Keratinocyte (primary cell): ENCODE measurements at regions not wholly inside any gene's neighbourhood (a gene's known extent, or its start where the extent isn't known, plus 50 kb on each side); places are given as distances from the start of the nearest gene placed in this dataset.

Experiments used
- DNase-seq: peaks from one replicate; pipeline ENCODE4 v3.0.0-alpha.2; 2011; ENCODE audit warnings: low read depth, missing footprints, low spot score
- FAIRE-seq: peaks from 2 replicates; lab custom pipeline; 2011; peaks lifted over from hg19 to GRCh38; lab: Jason Lieb, UNC
- H2AFZ ChIP-seq: 2 replicates; pipeline ENCODE4 v1.6.0; 2012; ENCODE audit warnings: low read length, control low read depth, inconsistent platforms; ENCODE audit not compliant: control insufficient read depth
- H3K27ac ChIP-seq: 2 replicates; pipeline ENCODE4 v1.5.1; 2011; ENCODE audit warnings: low read length; ENCODE audit not compliant: control insufficient read depth, insufficient read depth
- H3K27me3 ChIP-seq: 3 replicates; pipeline ENCODE4 v1.6.0; 2011; ENCODE audit warnings: low read length; ENCODE audit not compliant: control insufficient read depth, insufficient read depth; ENCODE audit errors: extremely low read depth
- H3K36me3 ChIP-seq, 2 experiments: 2 replicates in 1 of 2; 3 replicates in 1 of 2; pipeline ENCODE4 v1.5.1; 2011; ENCODE audit warnings: low read length in 2 of 2, mild to moderate bottlenecking in 1 of 2; ENCODE audit not compliant: control insufficient read depth in 2 of 2, insufficient read depth in 2 of 2; ENCODE audit errors: extremely low read depth in 1 of 2
- H3K4me1 ChIP-seq: 3 replicates; pipeline ENCODE4 v1.5.1; 2011; ENCODE audit warnings: low read length; ENCODE audit not compliant: control insufficient read depth, insufficient read depth; ENCODE audit errors: extremely low read depth
- H3K4me2 ChIP-seq: 3 replicates; pipeline ENCODE4 v1.6.0; 2011; ENCODE audit warnings: low read depth, low read length; ENCODE audit not compliant: control insufficient read depth, insufficient read depth; ENCODE audit errors: extremely low read depth
- H3K4me3 ChIP-seq, 3 experiments: fragments of 200-600 bp in 1 of 3; sonication (generic) in 1 of 3; 2 replicates in 2 of 3; 3 replicates in 1 of 3; pipeline ENCODE4 v1.5.1; 2011 to 2016; ENCODE audit warnings: low read length in 3 of 3, mild to moderate bottlenecking in 3 of 3, control low read depth in 2 of 3, inconsistent platforms in 1 of 3, low read depth in 1 of 3, mixed read lengths in 1 of 3, mixed run types in 1 of 3, moderate library complexity in 1 of 3; ENCODE audit not compliant: control insufficient read depth in 2 of 3, insufficient read depth in 2 of 3; ENCODE audit errors: extremely low read depth in 1 of 3
- H3K79me2 ChIP-seq: 2 replicates; pipeline ENCODE4 v1.6.0; 2012; ENCODE audit warnings: low read length; ENCODE audit not compliant: control insufficient read depth, insufficient read depth
- H3K9ac ChIP-seq: 3 replicates; pipeline ENCODE4 v1.6.0; 2011; ENCODE audit warnings: low read length; ENCODE audit not compliant: control insufficient read depth, insufficient read depth; ENCODE audit errors: extremely low read depth
- H3K9me1 ChIP-seq: 3 replicates; pipeline ENCODE4 v1.6.0; 2011; ENCODE audit warnings: low read length; ENCODE audit not compliant: control insufficient read depth, insufficient read depth; ENCODE audit errors: extremely low read depth
- H3K9me3 ChIP-seq: 2 replicates; pipeline ENCODE4 v1.5.1; 2012; ENCODE audit warnings: low read depth, low read length; ENCODE audit not compliant: control insufficient read depth
- H4K20me1 ChIP-seq: 3 replicates; pipeline ENCODE4 v1.6.0; 2011; ENCODE audit warnings: low read length; ENCODE audit not compliant: control insufficient read depth, insufficient read depth; ENCODE audit errors: extremely low read depth
- EZH2 ChIP-seq: IDR thresholded peaks from one replicate; pipeline ENCODE4 v1.6.1; 2012; ENCODE audit warnings: inconsistent platforms, mild to moderate bottlenecking, low read length, moderate library complexity
- dilution Hi-C: fragments of 300-500 bp; cut with MboI; formaldehyde crosslinking; loops from one replicate; pipeline ENCODE4 v1.7.0; 2020; ENCODE audit warnings: low sequenced_read_pairs; ENCODE audit not compliant: extremely low pct_ligation_motif_present
- TF ChIP-seq, protein P1 (sequence below), 3 experiments: IDR thresholded peaks in 1 of 3; conservative IDR thresholded peaks in 1 of 3; optimal IDR thresholded peaks in 1 of 3; 2 replicates in 2 of 3; 3 replicates in 1 of 3; pipeline versions ENCODE3 to v1.5.1; 2011; ENCODE audit warnings: low read length in 3 of 3, mild to moderate bottlenecking in 3 of 3, moderate library complexity in 2 of 3, control low read depth in 1 of 3, inconsistent platforms in 1 of 3; ENCODE audit not compliant: insufficient read depth in 2 of 3; ENCODE audit errors: extremely low read depth in 1 of 3

DNA sequence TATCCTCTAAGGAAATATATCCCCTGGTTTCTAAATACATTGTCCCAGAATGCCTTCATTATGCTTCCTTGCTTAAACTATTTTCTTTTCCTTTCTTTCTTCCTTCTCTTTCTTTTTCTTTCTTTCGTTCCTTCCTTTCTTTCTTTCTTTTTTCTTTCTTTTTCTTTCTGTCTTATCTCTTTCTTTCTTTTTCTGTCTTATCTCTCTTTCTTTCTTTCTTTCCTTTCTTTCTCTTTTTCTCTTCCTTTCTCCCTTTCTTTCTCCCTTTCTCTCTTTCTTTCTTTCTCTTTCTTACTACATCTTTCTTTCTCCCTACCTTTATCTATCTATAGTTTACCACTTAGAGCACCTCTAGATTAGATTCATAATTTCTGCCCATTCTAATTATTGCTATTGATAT lies 552.1 kb downstream of the PYDC2 start:
- H3K9me3 ChIP-seq, result no peaks in the 10 kb centered on the region
- H2AFZ ChIP-seq, result no peak overlapping the region
- no peak overlapping the region for H3K27ac ChIP-seq
- no peak overlapping the region for H3K4me3 ChIP-seq
- dilution Hi-C loops, result no loop called here
- FAIRE-seq, result no peak
- DNase-seq, result no peak
- no peak overlapping the region for H3K9ac ChIP-seq
- H3K27me3 ChIP-seq, result no peaks in the 10 kb centered on the region
- no peaks in the 10 kb centered on the region for H3K36me3 ChIP-seq
- no peaks in the 10 kb centered on the region for H3K4me1 ChIP-seq
- no peaks in the 10 kb centered on the region for H3K79me2 ChIP-seq
- no peaks in the 10 kb centered on the region for H3K9me1 ChIP-seq
- no peak overlapping the region for H3K4me2 ChIP-seq
- TF ChIP-seq, protein P1, sequence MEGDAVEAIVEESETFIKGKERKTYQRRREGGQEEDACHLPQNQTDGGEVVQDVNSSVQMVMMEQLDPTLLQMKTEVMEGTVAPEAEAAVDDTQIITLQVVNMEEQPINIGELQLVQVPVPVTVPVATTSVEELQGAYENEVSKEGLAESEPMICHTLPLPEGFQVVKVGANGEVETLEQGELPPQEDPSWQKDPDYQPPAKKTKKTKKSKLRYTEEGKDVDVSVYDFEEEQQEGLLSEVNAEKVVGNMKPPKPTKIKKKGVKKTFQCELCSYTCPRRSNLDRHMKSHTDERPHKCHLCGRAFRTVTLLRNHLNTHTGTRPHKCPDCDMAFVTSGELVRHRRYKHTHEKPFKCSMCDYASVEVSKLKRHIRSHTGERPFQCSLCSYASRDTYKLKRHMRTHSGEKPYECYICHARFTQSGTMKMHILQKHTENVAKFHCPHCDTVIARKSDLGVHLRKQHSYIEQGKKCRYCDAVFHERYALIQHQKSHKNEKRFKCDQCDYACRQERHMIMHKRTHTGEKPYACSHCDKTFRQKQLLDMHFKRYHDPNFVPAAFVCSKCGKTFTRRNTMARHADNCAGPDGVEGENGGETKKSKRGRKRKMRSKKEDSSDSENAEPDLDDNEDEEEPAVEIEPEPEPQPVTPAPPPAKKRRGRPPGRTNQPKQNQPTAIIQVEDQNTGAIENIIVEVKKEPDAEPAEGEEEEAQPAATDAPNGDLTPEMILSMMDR (optimal IDR thresholded peaks at IDR 0.05 in 1 of 3, IDR thresholded peaks at IDR 0.05 in 1 of 3, conservative IDR thresholded peaks at IDR 0.05 in 1 of 3; ENCODE audit: extremely low read depth in 1 of 3, insufficient read depth in 2 of 3, low read length in 3 of 3), result no peak
- no peak for TF ChIP-seq EZH2
- H4K20me1 ChIP-seq, result no peaks in the 10 kb centered on the region

DNA sequence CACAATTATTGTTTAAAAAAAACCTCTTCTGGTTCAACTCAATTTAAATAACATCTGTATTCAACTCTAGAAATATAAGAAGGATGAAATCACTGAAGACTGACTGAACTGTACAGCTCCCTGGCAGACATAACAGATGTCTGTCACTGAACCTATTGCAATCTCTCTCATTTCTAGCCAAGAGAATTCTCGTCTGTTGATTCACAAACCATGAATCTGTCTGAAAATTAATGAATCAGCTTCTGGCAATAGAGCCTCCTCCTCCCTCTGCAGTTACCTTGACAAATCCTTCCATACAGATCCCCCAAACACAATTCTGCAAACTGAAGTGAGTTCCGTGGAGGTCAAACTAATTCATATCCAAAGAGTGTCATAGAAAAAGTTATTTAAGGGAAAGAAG lies 561.4 kb downstream of the PYDC2 start:
- Histone ChIP-seq H3K27me3 (no peaks in the 10 kb centered on the region), H3K79me2 (no peaks in the 10 kb centered on the region), H3K36me3 (no peaks in the 10 kb centered on the region), H3K9me3 (no peaks in the 10 kb centered on the region), H3K4me3 (no peak overlapping the region), H3K4me1 (no peaks in the 10 kb centered on the region), H3K9ac (no peak overlapping the region), H3K27ac (no peak overlapping the region), H2AFZ (no peak overlapping the region), H3K4me2 (no peak overlapping the region), H3K9me1 (no peaks in the 10 kb centered on the region), H4K20me1 (no peaks in the 10 kb centered on the region)
- TF ChIP-seq, protein P1 (optimal IDR thresholded peaks at IDR 0.05 in 1 of 3, IDR thresholded peaks at IDR 0.05 in 1 of 3, conservative IDR thresholded peaks at IDR 0.05 in 1 of 3; ENCODE audit: extremely low read depth in 1 of 3, insufficient read depth in 2 of 3, low read length in 3 of 3), result no peak
- TF ChIP-seq EZH2, result no peak
- DNase-seq (no peak), FAIRE-seq (no peak)
- dilution Hi-C loops, result no loop called here
